GM19025 (cell line): ENCODE measurements at regions not wholly inside any gene's neighbourhood (a gene's known extent, or its start where the extent isn't known, plus 50 kb on each side); places are given as distances from the start of the nearest gene placed in this dataset.

ENCODE experiments used
- ATAC-seq: cut with Tn5 transposase; IDR thresholded peaks from one replicate; pipeline ENCODE4 v1.9.1; 2021; ENCODE audit warnings: mild to moderate bottlenecking, low read depth, moderate library complexity; ENCODE audit not compliant: unreplicated experiment

DNA sequence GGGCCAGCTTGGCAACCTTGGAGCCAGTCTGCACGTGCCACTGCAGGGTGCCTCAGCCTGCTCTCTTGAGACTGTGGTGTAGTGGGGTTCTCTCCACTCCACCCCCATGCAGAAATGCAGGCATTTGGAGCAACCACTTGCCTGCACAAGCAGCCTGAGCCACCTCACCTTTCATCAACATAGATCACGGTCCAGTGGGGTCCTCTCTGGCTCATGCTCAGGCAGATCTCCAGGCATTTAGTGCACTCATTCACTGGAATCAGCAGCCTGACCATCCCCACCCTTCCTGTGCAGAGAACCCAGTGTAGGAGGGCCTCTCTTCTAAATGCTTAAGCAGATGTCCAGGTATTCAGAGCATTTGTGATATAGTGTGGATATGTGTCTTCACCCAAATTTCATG lies 2330.1 kb downstream of the PCDH9 start:
- ATAC-seq: no peak

GRCh38 chr13:64884976-64885375 lies 2345.2 kb downstream of the PCDH9 start:
- no peak for ATAC-seq

DNA sequence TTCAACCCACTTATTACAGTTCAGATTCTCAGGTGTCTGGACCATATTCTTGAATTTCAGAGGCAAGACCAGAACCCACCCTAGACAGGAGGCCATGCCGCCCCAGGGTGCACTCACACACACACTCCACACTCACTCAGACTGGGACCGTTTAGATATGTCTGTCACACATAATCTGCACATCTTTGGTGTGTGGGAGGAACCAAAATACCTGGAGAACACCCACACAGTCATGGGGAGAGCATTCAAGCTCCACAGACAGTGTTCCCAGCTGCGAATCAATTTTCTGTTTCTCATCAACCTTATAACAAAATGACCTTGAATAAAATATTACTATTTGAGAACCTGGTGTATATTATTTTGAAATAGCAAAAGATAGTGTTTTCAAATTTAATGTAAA lies 2353.0 kb downstream of the PCDH9 start:
- no peak for ATAC-seq

DNA sequence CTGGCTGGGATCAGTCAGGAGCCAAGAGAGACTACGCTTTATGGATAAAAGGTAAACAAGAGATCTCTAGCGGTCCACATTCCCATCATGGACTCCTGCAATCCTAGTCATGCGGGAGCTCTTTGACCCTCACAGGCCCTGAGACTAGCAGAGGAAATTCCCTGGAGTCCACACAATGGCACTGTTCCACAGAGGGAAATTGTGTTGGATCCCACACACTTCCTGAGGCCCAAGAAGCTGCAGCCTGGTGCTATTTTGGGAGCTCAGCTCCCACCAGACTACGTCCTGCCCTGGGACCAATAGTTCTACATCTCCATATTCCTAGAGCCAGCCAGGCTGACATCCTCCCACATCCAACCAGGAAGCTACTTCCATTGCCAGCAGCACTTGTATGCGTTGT lies 2358.4 kb downstream of the PCDH9 start:
- ATAC-seq: no peak

- ATAC-seq: no peak
These were observed 2360.6 kb downstream of the PCDH9 start for GRCh38 chr13:64869539-64869938.

GRCh38 chr13:64867856-64868255 lies 2362.3 kb downstream of the PCDH9 start:
- ATAC-seq: no peak

DNA sequence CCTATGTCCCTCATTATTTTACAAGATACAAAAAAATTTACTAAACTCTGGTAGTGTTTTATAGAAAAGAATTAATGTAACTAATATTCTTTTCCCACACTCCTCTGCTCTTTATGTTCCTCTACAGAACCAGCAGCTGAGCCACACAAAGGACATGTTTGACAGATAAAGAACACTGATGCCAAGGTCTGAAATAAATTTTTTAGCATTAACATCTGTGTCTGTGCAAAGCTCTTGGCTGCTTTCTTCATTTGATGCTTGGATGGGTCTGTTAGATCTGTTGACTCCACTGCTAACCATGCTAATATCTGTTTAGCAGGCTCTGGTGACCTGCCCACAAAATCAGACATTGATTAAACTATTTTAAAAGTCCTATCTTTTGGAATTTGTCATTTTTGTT lies 2363.8 kb downstream of the PCDH9 start:
- no peak for ATAC-seq

GRCh38 chr13:64855506-64855905 lies 2374.6 kb downstream of the PCDH9 start:
- no peak for ATAC-seq

DNA sequence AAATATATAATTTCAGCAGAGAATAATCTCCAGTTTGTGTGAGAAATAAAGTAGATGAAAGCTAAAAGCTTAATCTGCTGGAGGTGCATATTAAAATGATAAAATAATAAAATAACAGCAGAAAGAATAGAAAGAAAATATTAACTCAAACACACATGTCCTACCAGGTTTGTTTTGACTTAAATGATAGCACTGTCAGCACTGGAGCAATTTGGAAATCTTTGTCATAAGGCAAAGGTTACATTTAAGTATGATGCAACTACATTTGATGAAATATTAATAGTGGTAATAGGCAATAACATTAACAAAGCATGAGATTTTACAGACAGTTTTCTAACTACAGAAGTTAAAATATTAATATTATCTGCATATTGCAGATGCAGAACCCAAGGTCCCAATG lies 2380.1 kb downstream of the PCDH9 start:
- ATAC-seq: no peak

GRCh38 chr13:64849196-64849595 lies 2380.9 kb downstream of the PCDH9 start:
- ATAC-seq: no peak

DNA sequence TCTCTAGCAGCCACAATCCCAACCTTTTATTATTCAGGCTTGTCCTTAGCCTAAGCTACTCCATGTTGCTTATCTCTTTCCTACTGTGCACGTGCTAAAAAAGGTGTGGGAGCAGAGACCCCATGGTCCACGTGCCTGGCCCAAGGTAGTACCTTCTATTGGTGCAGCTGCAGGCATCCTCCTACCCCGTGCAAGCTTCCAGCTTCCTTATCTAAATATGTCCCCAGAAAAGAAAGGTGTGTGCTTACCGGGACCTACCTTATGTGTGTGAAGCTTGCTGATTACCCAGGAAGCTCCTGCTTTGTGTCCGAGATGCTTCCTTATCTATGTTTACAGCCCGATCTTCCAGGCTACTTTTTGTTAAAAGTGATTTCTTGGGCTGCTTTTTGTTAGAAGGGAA lies 2382.4 kb downstream of the PCDH9 start:
- ATAC-seq: no peak

- no peak for ATAC-seq
These were observed 2385.0 kb downstream of the PCDH9 start for GRCh38 chr13:64845110-64845509.

DNA sequence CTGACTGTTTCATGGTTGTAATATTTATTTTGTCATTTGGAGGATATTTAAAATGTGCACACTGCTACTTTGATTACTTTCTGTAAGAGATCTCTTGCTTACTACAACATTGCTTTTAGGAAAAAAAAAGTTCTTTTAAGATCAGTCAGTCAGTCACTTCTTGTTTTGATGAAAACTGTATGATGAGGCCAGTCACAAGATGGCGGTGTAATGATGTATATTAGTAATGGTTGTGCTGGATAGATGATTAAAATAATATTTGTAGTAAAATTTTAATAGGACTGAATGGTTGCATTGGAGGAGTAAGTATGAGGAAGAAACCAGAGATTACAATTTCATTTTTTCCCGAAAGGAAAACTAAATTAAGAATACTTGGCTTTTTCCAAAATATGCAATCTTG lies 2411.1 kb downstream of the PCDH9 start:
- ATAC-seq: no peak

GRCh38 chr13:64817691-64818090 lies 2412.4 kb downstream of the PCDH9 start:
- ATAC-seq: no peak

- ATAC-seq: no peak
These were observed 2419.4 kb downstream of the PCDH9 start for GRCh38 chr13:64810750-64811149.

GRCh38 chr13:64808704-64809103 lies 2421.4 kb downstream of the PCDH9 start:
- no peak for ATAC-seq

- no peak for ATAC-seq
These were observed 2428.4 kb downstream of the PCDH9 start for GRCh38 chr13:64801768-64802167.

DNA sequence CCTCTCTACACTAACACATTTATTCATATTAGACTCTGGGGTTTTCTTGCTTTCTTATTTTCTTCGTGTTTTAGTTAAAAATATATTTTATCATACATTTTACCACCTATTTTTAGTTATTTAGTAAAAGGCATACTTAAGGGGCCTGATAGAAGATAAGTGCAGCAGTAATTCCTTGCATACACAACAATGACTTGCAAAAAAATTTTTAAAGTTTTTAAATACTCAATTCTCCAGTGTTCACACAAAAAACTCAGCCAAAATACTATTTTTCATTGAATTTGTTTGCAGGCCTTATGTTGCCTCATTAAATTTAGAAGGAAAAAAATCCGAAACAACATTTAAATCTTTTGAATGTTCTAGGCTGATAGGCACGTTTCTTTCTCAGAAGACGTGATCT lies 2431.7 kb downstream of the PCDH9 start:
- ATAC-seq: no peak

DNA sequence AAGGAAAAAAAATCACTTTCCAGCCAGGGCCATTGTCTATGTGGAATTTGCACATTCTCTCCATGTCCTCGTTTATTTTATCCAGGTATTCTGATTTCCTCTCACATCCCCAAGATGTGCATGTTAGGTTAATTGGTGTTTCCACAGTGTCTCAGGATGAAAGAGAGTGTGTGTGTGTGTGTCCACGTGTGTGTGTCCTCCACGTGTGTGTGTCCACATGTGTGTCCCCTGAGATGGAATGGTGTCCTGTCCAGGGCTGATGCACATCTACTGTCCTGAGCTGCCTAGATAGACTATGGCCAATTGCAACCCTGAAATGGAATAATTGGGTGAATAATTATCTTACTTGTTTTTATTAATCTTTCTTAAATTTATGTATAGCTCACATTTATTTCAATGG lies 2436.5 kb downstream of the PCDH9 start:
- no peak for ATAC-seq

DNA sequence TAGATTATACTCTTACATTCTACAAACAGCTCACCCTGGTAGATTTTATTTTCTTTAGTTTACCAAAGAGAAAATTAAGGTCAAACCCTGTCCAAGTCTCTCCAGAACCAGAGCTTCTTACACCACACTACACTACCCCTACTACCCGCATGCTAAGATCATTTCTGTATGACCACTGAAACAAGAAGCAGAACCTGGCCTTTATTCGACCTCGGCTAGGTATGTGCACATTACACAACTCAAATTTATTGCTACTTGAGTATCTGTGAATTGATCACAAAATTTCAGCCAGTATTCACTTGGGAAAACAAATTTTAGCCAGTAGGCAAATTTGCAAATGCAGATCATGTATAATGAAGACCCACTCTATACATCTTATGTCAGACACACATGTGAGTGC lies 2437.0 kb downstream of the PCDH9 start:
- ATAC-seq: no peak

- no peak for ATAC-seq
These were observed 2438.8 kb downstream of the PCDH9 start for GRCh38 chr13:64791373-64791772.

DNA sequence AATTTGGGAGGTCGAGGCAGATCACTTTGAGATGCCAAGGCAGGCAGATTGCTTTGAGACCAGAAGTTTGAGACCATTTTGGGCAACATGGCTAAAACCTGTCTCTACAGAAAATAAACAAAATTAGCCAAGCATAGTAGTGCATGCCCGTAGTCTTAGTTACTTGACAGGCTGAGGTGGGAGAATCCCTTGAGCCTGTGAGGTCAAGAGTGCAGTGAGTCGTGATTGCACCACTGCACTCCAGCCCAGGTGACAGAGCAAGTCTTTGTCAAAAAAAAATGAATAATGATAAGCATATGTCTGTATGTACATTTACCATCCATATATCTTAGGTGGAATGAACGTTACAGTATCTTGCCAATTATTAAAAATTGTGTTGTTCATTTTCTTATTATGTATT lies 2447.7 kb downstream of the PCDH9 start:
- no peak for ATAC-seq

- no peak for ATAC-seq
These were observed 2452.1 kb downstream of the PCDH9 start for GRCh38 chr13:64778002-64778401.

DNA sequence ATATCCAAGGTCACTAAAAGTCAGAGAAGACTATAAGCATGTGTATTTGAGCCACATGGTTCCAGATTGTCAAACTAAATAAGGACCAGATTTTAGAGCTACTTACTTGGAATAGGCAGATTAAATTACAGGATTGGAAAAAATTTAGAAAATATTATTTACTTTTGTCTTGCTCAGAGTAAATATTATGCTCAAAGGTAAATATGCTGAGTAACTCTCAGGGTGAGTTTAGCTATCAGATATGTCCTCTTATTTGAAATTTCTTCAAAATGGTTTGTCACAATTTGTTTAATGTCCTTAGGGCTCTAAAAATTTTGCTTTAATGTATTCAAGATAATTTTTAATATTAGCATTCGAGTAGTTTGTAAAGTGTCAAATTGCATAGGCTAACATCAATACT lies 2455.2 kb downstream of the PCDH9 start:
- ATAC-seq: no peak
